Endothelial cell of umbilical vein (primary cell): ENCODE measurements at regions not wholly inside any gene's neighbourhood (a gene's known extent, or its start where the extent isn't known, plus 50 kb on each side); places are given as distances from the start of the nearest gene placed in this dataset.

ENCODE experiments used
- CTCF ChIP-seq, 2 donors: IDR thresholded peaks; 1 replicate in 1 of 2; 2 replicates in 1 of 2; pipeline ENCODE4 v1.5.1; 2011; ENCODE audit warnings: low read length in 2 of 2, mild to moderate bottlenecking in 2 of 2, moderate library complexity in 2 of 2, control low read depth in 1 of 2, inconsistent platforms in 1 of 2, low read depth in 1 of 2; ENCODE audit not compliant: insufficient read depth in 1 of 2; ENCODE audit errors: extremely low read depth in 1 of 2
- EZH2 ChIP-seq: IDR thresholded peaks from 2 replicates; pipeline ENCODE4 v1.6.1; 2012; ENCODE audit warnings: borderline replicate concordance, low read depth, mild to moderate bottlenecking, moderate library complexity, low read length, inconsistent platforms; ENCODE audit not compliant: severe bottlenecking
- FOS ChIP-seq: IDR thresholded peaks from 2 replicates; pipeline ENCODE4 v1.6.1; 2011; ENCODE audit warnings: mild to moderate bottlenecking, low read length, moderate library complexity, borderline replicate concordance; ENCODE audit not compliant: insufficient read depth
- GATA2 ChIP-seq: IDR thresholded peaks from 2 replicates; pipeline ENCODE4 v1.7.0; 2011; ENCODE audit warnings: low read depth, mild to moderate bottlenecking, moderate library complexity, mixed read lengths, low read length; ENCODE audit not compliant: insufficient read length, insufficient read depth
- JUN ChIP-seq: IDR thresholded peaks from 2 replicates; pipeline ENCODE4 v1.6.1; 2011; ENCODE audit warnings: borderline replicate concordance, low read depth; ENCODE audit not compliant: insufficient read length, insufficient read depth
- MYC ChIP-seq: IDR thresholded peaks from one replicate; pipeline ENCODE4 v1.6.1; 2011; ENCODE audit warnings: mild to moderate bottlenecking, low read depth, low read length
- POLR2A ChIP-seq: IDR thresholded peaks from 2 replicates; pipeline ENCODE4 v1.6.1; 2012; ENCODE audit warnings: low read depth, mild to moderate bottlenecking, control low read depth, low read length
- POLR2AphosphoS5 ChIP-seq: IDR thresholded peaks from 2 replicates; pipeline ENCODE4 v1.6.1; 2012; ENCODE audit warnings: low read depth, mild to moderate bottlenecking, control low read depth, low read length, moderate library complexity; ENCODE audit not compliant: insufficient read depth
- TF ChIP-seq, protein P1 (sequence below): IDR thresholded peaks from 2 replicates; pipeline ENCODE4 v1.6.1; 2011; ENCODE audit not compliant: insufficient read depth, insufficient read length

DNA sequence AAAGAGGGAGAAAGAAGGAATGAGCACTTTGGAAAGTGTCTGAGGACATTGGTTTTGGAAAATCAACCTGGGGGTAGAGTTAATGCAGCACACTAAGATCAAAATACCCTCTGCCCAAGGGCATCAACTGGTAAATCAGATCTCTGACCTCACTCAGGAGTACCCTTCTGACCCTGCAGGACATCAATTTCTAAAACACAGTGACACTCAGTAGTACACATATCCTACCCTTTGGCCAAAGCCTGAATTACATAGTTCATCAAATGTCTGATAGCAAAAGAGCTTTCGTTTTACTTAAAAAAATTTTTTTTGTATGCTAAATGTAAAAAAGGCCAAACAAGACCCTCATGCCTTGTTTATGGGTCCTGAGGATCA, 118.4 kb upstream of the CTNNA2 start:
- TF ChIP-seq EZH2 (no peak), POLR2AphosphoS5 (no peak), POLR2A (no peak), FOS (no peak), CTCF (IDR thresholded peaks at IDR 0.05; ENCODE audit: extremely low read depth in 1 of 2, insufficient read depth in 1 of 2, low read depth in 1 of 2, low read length in 2 of 2) (no peak), MYC (no peak), JUN (no peak), GATA2 (no peak)
- TF ChIP-seq, protein P1, sequence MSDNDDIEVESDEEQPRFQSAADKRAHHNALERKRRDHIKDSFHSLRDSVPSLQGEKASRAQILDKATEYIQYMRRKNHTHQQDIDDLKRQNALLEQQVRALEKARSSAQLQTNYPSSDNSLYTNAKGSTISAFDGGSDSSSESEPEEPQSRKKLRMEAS: no peak
